HL-60 (cell line): ENCODE measurements at regions not wholly inside any gene's neighbourhood (a gene's known extent, or its start where the extent isn't known, plus 50 kb on each side); places are given as distances from the start of the nearest gene placed in this dataset.

Experiments
- DNase-seq, 2 experiments: peaks; one replicate each; pipeline ENCODE4 v3.0.0-alpha.2; 2010 to 2020; ENCODE audit warnings: low read depth in 1 of 2, low spot score in 1 of 2
- H3K27ac ChIP-seq: fragments of 250-450 bp; sonication (Bioruptor Pico); replicated peaks from 2 replicates; pipeline ENCODE4 v1.5.1; 2020; ENCODE audit warnings: mild to moderate bottlenecking, moderate library complexity
- H3K27me3 ChIP-seq: fragments of 250-450 bp; sonication (Bioruptor Pico); 2 replicates; pipeline ENCODE4 v1.5.1; 2021; ENCODE audit warnings: mild to moderate bottlenecking, moderate library complexity; ENCODE audit not compliant: insufficient read depth, poor library complexity, severe bottlenecking
- H3K4me3 ChIP-seq: replicated peaks from 2 replicates; pipeline ENCODE4 v1.5.1; 2011; ENCODE audit warnings: mild to moderate bottlenecking, control low read depth, low read length; ENCODE audit not compliant: insufficient read depth
- GABPA ChIP-seq: IDR thresholded peaks from 2 replicates; pipeline ENCODE4 v1.6.1; 2012; ENCODE audit warnings: low read depth
- POLR2AphosphoS5 ChIP-seq: IDR thresholded peaks from 2 replicates; pipeline ENCODE4 v1.6.1; 2012; ENCODE audit warnings: low read depth
- SPI1 ChIP-seq: IDR thresholded peaks from 2 replicates; pipeline ENCODE4 v1.6.1; 2012; ENCODE audit warnings: low read depth, mild to moderate bottlenecking, borderline replicate concordance
- TF ChIP-seq, protein P1 (sequence below): IDR thresholded peaks from one replicate; pipeline ENCODE4 v1.5.1; 2011; ENCODE audit warnings: low read length, control low read depth, inconsistent platforms; ENCODE audit not compliant: insufficient read depth
- TF ChIP-seq, protein P2 (sequence below): IDR thresholded peaks from 2 replicates; pipeline ENCODE4 v1.6.1; 2012; ENCODE audit warnings: low read depth; ENCODE audit not compliant: insufficient replicate concordance

DNA sequence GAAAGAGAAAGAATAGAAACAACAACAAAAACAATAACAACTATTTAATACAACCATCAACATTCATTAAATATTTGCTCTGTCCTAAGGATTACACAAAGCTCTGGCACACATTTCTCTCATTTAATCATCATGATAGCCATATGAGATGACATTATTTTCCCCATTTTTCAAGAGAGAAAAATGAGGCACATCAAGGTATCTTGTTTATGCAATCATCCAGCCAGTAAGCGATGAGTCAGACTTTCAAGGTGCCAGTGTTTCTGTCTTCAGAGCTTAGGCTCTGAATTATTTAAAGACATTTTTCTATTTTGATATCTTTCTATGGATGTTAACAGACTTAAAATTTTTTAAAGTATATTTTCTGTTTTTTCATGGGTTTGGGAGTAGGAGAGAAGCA, 541.8 kb upstream of the SMIM31 start:
- no peak for TF ChIP-seq POLR2AphosphoS5
- TF ChIP-seq, protein P1, sequence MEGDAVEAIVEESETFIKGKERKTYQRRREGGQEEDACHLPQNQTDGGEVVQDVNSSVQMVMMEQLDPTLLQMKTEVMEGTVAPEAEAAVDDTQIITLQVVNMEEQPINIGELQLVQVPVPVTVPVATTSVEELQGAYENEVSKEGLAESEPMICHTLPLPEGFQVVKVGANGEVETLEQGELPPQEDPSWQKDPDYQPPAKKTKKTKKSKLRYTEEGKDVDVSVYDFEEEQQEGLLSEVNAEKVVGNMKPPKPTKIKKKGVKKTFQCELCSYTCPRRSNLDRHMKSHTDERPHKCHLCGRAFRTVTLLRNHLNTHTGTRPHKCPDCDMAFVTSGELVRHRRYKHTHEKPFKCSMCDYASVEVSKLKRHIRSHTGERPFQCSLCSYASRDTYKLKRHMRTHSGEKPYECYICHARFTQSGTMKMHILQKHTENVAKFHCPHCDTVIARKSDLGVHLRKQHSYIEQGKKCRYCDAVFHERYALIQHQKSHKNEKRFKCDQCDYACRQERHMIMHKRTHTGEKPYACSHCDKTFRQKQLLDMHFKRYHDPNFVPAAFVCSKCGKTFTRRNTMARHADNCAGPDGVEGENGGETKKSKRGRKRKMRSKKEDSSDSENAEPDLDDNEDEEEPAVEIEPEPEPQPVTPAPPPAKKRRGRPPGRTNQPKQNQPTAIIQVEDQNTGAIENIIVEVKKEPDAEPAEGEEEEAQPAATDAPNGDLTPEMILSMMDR: no peak
- TF ChIP-seq, protein P2, sequence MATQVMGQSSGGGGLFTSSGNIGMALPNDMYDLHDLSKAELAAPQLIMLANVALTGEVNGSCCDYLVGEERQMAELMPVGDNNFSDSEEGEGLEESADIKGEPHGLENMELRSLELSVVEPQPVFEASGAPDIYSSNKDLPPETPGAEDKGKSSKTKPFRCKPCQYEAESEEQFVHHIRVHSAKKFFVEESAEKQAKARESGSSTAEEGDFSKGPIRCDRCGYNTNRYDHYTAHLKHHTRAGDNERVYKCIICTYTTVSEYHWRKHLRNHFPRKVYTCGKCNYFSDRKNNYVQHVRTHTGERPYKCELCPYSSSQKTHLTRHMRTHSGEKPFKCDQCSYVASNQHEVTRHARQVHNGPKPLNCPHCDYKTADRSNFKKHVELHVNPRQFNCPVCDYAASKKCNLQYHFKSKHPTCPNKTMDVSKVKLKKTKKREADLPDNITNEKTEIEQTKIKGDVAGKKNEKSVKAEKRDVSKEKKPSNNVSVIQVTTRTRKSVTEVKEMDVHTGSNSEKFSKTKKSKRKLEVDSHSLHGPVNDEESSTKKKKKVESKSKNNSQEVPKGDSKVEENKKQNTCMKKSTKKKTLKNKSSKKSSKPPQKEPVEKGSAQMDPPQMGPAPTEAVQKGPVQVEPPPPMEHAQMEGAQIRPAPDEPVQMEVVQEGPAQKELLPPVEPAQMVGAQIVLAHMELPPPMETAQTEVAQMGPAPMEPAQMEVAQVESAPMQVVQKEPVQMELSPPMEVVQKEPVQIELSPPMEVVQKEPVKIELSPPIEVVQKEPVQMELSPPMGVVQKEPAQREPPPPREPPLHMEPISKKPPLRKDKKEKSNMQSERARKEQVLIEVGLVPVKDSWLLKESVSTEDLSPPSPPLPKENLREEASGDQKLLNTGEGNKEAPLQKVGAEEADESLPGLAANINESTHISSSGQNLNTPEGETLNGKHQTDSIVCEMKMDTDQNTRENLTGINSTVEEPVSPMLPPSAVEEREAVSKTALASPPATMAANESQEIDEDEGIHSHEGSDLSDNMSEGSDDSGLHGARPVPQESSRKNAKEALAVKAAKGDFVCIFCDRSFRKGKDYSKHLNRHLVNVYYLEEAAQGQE: no peak
- no peak for TF ChIP-seq SPI1
- TF ChIP-seq GABPA: no peak
- Histone ChIP-seq H3K27me3 (no peaks in the 10 kb centered on the region), H3K4me3 (no peak overlapping the region), H3K27ac (no peak overlapping the region)
- DNase-seq: no peak

DNA sequence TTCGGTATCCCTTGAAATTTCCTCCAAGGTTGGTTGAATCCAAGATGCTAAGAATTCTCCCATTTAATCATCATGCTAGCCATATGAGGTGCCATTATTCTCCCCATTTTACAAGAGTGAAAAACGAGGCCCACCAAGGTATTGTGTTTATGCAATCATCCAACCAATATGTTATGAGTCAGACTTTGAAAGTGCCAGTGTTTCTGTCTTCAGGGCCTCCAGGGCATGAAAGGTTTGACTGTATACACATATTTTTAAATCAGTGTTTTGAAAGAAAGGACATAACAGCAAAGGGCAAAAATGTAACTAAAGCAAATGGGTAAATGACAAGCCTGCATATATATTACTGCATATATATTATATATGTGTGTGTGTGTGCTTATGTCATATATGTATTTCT, 541.2 kb upstream of the SMIM31 start:
- no peak for TF ChIP-seq POLR2AphosphoS5
- TF ChIP-seq SPI1: no peak
- TF ChIP-seq, protein P2: no peak
- no peak for TF ChIP-seq GABPA
- TF ChIP-seq, protein P1: no peak
- DNase-seq: no peak
- Histone ChIP-seq H3K4me3 (no peak overlapping the region), H3K27ac (no peak overlapping the region), H3K27me3 (no peaks in the 10 kb centered on the region)

DNA sequence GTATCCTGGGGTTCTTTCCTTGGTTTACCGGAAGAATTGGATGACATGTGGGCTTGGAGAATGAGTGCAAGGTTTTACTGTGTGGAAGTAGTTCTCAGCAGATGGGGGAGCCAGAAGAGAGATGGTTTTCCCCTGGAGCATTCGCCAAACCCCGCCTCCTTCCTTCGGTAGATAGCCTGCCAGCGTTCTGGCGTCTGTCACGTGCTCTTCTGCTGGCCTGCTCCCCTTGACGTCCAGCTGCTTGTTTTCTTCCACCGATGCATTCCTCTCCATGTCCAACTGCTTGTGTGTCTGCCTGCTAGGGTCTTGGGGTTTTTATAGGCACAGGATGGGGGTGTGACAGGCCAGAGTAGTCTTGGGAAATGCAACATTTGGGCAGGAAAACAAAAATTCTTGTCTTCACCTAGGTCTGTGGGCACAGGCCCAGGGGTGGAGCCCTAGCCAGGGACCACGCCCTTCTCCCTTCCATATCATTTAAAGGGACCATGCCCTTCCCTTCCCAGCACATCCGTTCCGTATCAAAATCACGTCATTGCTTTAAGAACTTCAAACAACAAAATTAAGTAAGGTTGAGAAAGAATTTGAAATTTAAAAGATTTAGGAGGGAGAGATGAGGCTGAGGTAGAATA, 538.7 kb upstream of the SMIM31 start:
- TF ChIP-seq, protein P1: no peak
- no peak for TF ChIP-seq SPI1
- TF ChIP-seq, protein P2: no peak
- TF ChIP-seq POLR2AphosphoS5: no peak
- TF ChIP-seq GABPA: no peak
- no peak for DNase-seq
- Histone ChIP-seq H3K27ac (no peak overlapping the region), H3K4me3 (no peak overlapping the region), H3K27me3 (no peaks in the 10 kb centered on the region)
